ENCODE measurements at regions not wholly inside any gene's neighbourhood (a gene's known extent, or its start where the extent isn't known, plus 50 kb on each side); places are given as distances from the start of the nearest gene placed in this dataset.

- H3K4me1 Mint-ChIP-seq: no peaks in the 10 kb centered on the region
- Histone ChIP-seq H3K4me1 (no peaks in the 10 kb centered on the region), H3K4me2 (no peak overlapping the region), H3K9me3 (ENCODE audit: low read depth) (peaks cover 19% of the 10 kb centered on the region), H4K20me1 (ENCODE audit: low read depth) (no peaks in the 10 kb centered on the region), H3K27ac (no peak overlapping the region), H3K79me2 (ENCODE audit: low read depth) (no peaks in the 10 kb centered on the region), H3K36me3 (no peaks in the 10 kb centered on the region), H2AFZ (replicated peaks) (no peak overlapping the region), H3F3A (ENCODE audit: low read depth) (no peaks in the 10 kb centered on the region), H3K27me3 (no peaks in the 10 kb centered on the region), H3K9ac (no peak overlapping the region), H3K4me3 (no peak overlapping the region)
- H3K36me3 Mint-ChIP-seq: peaks cover 3% of the 10 kb centered on the region
- no peak for DNase-seq (ENCODE audit: low spot score)
- H3K9me3 Mint-ChIP-seq: peaks cover 91% of the 10 kb centered on the region
- H3K4me3 Mint-ChIP-seq: no peak overlapping the region
- TF ChIP-seq EZH2 (IDR thresholded peaks at IDR 0.05) (no peak), CTCF (IDR thresholded peaks at IDR 0.05) (no peak), EZH2phosphoT487 (IDR thresholded peaks at IDR 0.05) (no peak)
- H3K27ac Mint-ChIP-seq: no peak overlapping the region
- H3K27me3 Mint-ChIP-seq (ENCODE audit: insufficient read depth, low read depth): peaks cover 8% of the 10 kb centered on the region
Observed at GRCh38 chr12:34327671-34328070, 305.4 kb downstream of the ALG10 start.

- H3K9me3 Mint-ChIP-seq: peaks cover 59% of the 10 kb centered on the region
- H3K27me3 ChIP-seq: no peaks in the 10 kb centered on the region
- H3K4me3 Mint-ChIP-seq: no peak overlapping the region
- H3K4me2 ChIP-seq: no peak overlapping the region
- no peaks in the 10 kb centered on the region for H3K27me3 Mint-ChIP-seq (ENCODE audit: insufficient read depth, low read depth)
- no peaks in the 10 kb centered on the region for H3K4me1 Mint-ChIP-seq
- no peak overlapping the region for H3K9ac ChIP-seq
- no peak overlapping the region for H3K4me3 ChIP-seq
- peaks cover 1% of the 10 kb centered on the region for H3K36me3 Mint-ChIP-seq
- TF ChIP-seq CTCF (IDR thresholded peaks at IDR 0.05) (no peak), EZH2 (IDR thresholded peaks at IDR 0.05) (no peak), EZH2phosphoT487 (IDR thresholded peaks at IDR 0.05) (no peak)
- no peak for DNase-seq (ENCODE audit: low spot score)
- no peak overlapping the region for H2AFZ ChIP-seq (replicated peaks)
- no peak overlapping the region for H3K27ac ChIP-seq
- no peaks in the 10 kb centered on the region for H3F3A ChIP-seq (ENCODE audit: low read depth)
- H4K20me1 ChIP-seq (ENCODE audit: low read depth): no peaks in the 10 kb centered on the region
- H3K27ac Mint-ChIP-seq: no peak overlapping the region
- peaks cover 7% of the 10 kb centered on the region for H3K9me3 ChIP-seq (ENCODE audit: low read depth)
- H3K36me3 ChIP-seq: no peaks in the 10 kb centered on the region
- H3K79me2 ChIP-seq (ENCODE audit: low read depth): no peaks in the 10 kb centered on the region
- no peaks in the 10 kb centered on the region for H3K4me1 ChIP-seq
Observed at GRCh38 chr12:34333337-34333736, 311.0 kb downstream of the ALG10 start.

- Histone ChIP-seq H2AFZ (replicated peaks) (no peak overlapping the region), H3K27me3 (no peaks in the 10 kb centered on the region), H3K9ac (no peak overlapping the region), H3K36me3 (no peaks in the 10 kb centered on the region), H3F3A (ENCODE audit: low read depth) (no peaks in the 10 kb centered on the region), H3K4me2 (no peak overlapping the region), H3K4me3 (no peak overlapping the region), H3K9me3 (ENCODE audit: low read depth) (peaks cover 4% of the 10 kb centered on the region), H3K27ac (no peak overlapping the region), H3K79me2 (ENCODE audit: low read depth) (no peaks in the 10 kb centered on the region), H4K20me1 (ENCODE audit: low read depth) (no peaks in the 10 kb centered on the region), H3K4me1 (no peaks in the 10 kb centered on the region)
- H3K27ac Mint-ChIP-seq: no peak overlapping the region
- TF ChIP-seq EZH2 (IDR thresholded peaks at IDR 0.05) (no peak), CTCF (IDR thresholded peaks at IDR 0.05) (no peak), EZH2phosphoT487 (IDR thresholded peaks at IDR 0.05) (no peak)
- H3K4me3 Mint-ChIP-seq: no peak overlapping the region
- H3K4me1 Mint-ChIP-seq: no peaks in the 10 kb centered on the region
- no peaks in the 10 kb centered on the region for H3K36me3 Mint-ChIP-seq
- no peak for DNase-seq (ENCODE audit: low spot score)
- peaks cover 53% of the 10 kb centered on the region for H3K9me3 Mint-ChIP-seq
- H3K27me3 Mint-ChIP-seq (ENCODE audit: insufficient read depth, low read depth): no peaks in the 10 kb centered on the region
Observed at GRCh38 chr12:34334538-34334937, 312.2 kb downstream of the ALG10 start.
